ENCODE measurements at regions not wholly inside any gene's neighbourhood (a gene's known extent, or its start where the extent isn't known, plus 50 kb on each side); places are given as distances from the start of the nearest gene placed in this dataset.

GRCh38 chr12:97299847-97300246 is 162.8 kb upstream of the RMST start:
- DNase-seq (ENCODE audit: low read depth, low spot score) (no peak), FAIRE-seq (no peak)
- Histone ChIP-seq H3K4me2 (ENCODE audit: insufficient read depth, low read length) (no peak overlapping the region), H3K9ac (replicated peaks; ENCODE audit: extremely low read depth, insufficient read depth, low read length) (no peak overlapping the region), H3K79me2 (ENCODE audit: control insufficient read depth, insufficient read depth, low read length) (no peaks in the 10 kb centered on the region), H3K4me1 (ENCODE audit: control insufficient read depth, extremely low read depth, insufficient read depth, low read length) (no peaks in the 10 kb centered on the region), H3K9me1 (replicated peaks; ENCODE audit: control insufficient read depth, extremely low read depth, insufficient read depth, low read length) (no peaks in the 10 kb centered on the region), H2AFZ (ENCODE audit: low read depth, low read length) (no peak overlapping the region), H3K36me3 (ENCODE audit: control insufficient read depth in 2 of 2, extremely low read depth in 1 of 2, insufficient read depth in 2 of 2, low read length in 2 of 2) (no peaks in the 10 kb centered on the region), H3K27ac (ENCODE audit: insufficient read depth, low read depth, low read length) (no peak overlapping the region), H3K4me3 (replicated peaks in 1 of 3; ENCODE audit: insufficient read depth in 1 of 3, low read depth in 1 of 3, low read length in 3 of 3) (no peak overlapping the region), H4K20me1 (replicated peaks; ENCODE audit: control insufficient read depth, extremely low read depth, insufficient read depth, low read length) (no peaks in the 10 kb centered on the region), H3K9me3 (replicated peaks; ENCODE audit: control insufficient read depth, insufficient read depth, low read length) (no peaks in the 10 kb centered on the region), H3K27me3 (ENCODE audit: control insufficient read depth in 2 of 2, insufficient read depth in 2 of 2, low read length in 2 of 2) (no peaks in the 10 kb centered on the region)
- no peak for TF ChIP-seq MAX (IDR thresholded peaks at IDR 0.05; ENCODE audit: insufficient read depth, insufficient read length)
- TF ChIP-seq CTCF (IDR thresholded peaks at IDR 0.05; ENCODE audit: extremely low read depth in 1 of 2, insufficient read depth in 1 of 2, low read depth in 1 of 2, low read length in 2 of 2) = no peak
- BruUV-seq (replicated peaks) = no TSS peak
- intact Hi-C loops (cut with micrococcal nuclease) = no loop called here
- ChIA-PET POLR2A (no interaction called here), CTCF (no interaction called here)
- dilution Hi-C loops (cut with MboI; ENCODE audit: extremely low pct_ligation_motif_present, low sequenced_read_pairs) = no loop called here

- H2AFZ ChIP-seq (ENCODE audit: low read depth, low read length) = no peak overlapping the region
- H3K9me1 ChIP-seq (replicated peaks; ENCODE audit: control insufficient read depth, extremely low read depth, insufficient read depth, low read length) = no peaks in the 10 kb centered on the region
- no peaks in the 10 kb centered on the region for H3K9me3 ChIP-seq (replicated peaks; ENCODE audit: control insufficient read depth, insufficient read depth, low read length)
- no TSS peak for BruUV-seq (replicated peaks)
- no peak overlapping the region for H3K4me2 ChIP-seq (ENCODE audit: insufficient read depth, low read length)
- dilution Hi-C loops (cut with MboI; ENCODE audit: extremely low pct_ligation_motif_present, low sequenced_read_pairs) (no loop called here), intact Hi-C loops (cut with micrococcal nuclease) (no loop called here)
- H3K4me1 ChIP-seq (ENCODE audit: control insufficient read depth, extremely low read depth, insufficient read depth, low read length) = no peaks in the 10 kb centered on the region
- H3K27me3 ChIP-seq (ENCODE audit: control insufficient read depth in 2 of 2, insufficient read depth in 2 of 2, low read length in 2 of 2) = no peaks in the 10 kb centered on the region
- H3K36me3 ChIP-seq (ENCODE audit: control insufficient read depth in 2 of 2, extremely low read depth in 1 of 2, insufficient read depth in 2 of 2, low read length in 2 of 2) = no peaks in the 10 kb centered on the region
- CTCF ChIA-PET = no interaction called here
- no peak for TF ChIP-seq EZH2 (IDR thresholded peaks at IDR 0.05; ENCODE audit: borderline replicate concordance, low read depth, low read length, severe bottlenecking)
- no peak for TF ChIP-seq FOS (IDR thresholded peaks at IDR 0.05; ENCODE audit: borderline replicate concordance, insufficient read depth, low read length)
- no peak for TF ChIP-seq JUN (IDR thresholded peaks at IDR 0.05; ENCODE audit: borderline replicate concordance, insufficient read depth, insufficient read length, low read depth)
- no peak for TF ChIP-seq MYC (IDR thresholded peaks at IDR 0.05; ENCODE audit: low read depth, low read length)
- no peak for TF ChIP-seq CTCF (IDR thresholded peaks at IDR 0.05; ENCODE audit: extremely low read depth in 1 of 2, insufficient read depth in 1 of 2, low read depth in 1 of 2, low read length in 2 of 2)
- TF ChIP-seq MAX (IDR thresholded peaks at IDR 0.05; ENCODE audit: insufficient read depth, insufficient read length) = no peak
- no peak for TF ChIP-seq POLR2A (IDR thresholded peaks at IDR 0.05; ENCODE audit: low read depth, low read length)
- H3K9ac ChIP-seq (replicated peaks; ENCODE audit: extremely low read depth, insufficient read depth, low read length) = no peak overlapping the region
- no peak overlapping the region for H3K27ac ChIP-seq (ENCODE audit: insufficient read depth, low read depth, low read length)
- H3K79me2 ChIP-seq (ENCODE audit: control insufficient read depth, insufficient read depth, low read length) = no peaks in the 10 kb centered on the region
- POLR2A ChIA-PET = no interaction called here
- H4K20me1 ChIP-seq (replicated peaks; ENCODE audit: control insufficient read depth, extremely low read depth, insufficient read depth, low read length) = no peaks in the 10 kb centered on the region
- FAIRE-seq = no peak
- H3K4me3 ChIP-seq (replicated peaks in 1 of 3; ENCODE audit: insufficient read depth in 1 of 3, low read depth in 1 of 3, low read length in 3 of 3) = no peak overlapping the region
- no peak for DNase-seq (ENCODE audit: low read depth, low spot score)
These were observed 162.2 kb upstream of the RMST start for GRCh38 chr12:97300431-97300830.
